ENCODE measurements at regions not wholly inside any gene's neighbourhood (a gene's known extent, or its start where the extent isn't known, plus 50 kb on each side); places are given as distances from the start of the nearest gene placed in this dataset.
A peak's percentile ranks its signal among the peaks of the same experiment; 100 is the strongest.
"Not testable (repeated sequence)": the region's sequence is repeated elsewhere in the genome, so short reads cannot be mapped to it uniquely, and the experiment has no call there.

DNA sequence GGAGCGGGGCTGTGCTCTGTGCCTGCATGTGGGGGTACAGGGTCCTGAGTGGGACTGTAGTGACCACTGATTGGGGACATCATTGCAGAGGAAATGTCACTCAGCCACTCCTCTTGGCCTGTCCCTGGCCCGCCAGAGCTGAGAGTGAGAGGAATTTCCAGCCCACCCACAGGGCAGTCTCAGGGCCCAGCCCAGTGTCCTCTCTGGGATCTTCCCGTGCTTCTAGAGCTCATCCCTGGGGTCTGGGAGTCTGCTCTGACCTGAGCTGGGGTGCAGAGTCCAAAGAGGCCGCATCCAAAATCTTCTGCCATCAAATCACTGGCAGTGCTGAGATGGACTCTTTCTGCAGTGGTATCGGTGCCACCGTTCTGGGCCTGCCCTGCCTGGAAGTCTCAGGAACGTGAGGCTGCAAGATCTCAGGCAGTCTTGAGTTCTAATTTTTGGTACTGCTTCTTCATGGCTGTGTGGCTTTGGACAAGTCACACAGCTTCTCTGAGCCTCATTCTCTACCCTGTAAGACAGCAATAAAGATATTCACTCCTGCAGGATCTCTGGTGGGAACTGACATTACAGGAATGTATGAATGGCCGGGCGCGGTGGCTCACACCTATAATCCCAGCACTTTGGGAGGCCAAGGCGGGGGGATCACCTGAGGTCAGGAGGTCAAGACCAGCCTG is 100.8 kb upstream of the TARDBP start:
- no peak for DNase-seq (ENCODE audit: low spot score)

- DNase-seq (ENCODE audit: low spot score): no peak
These were observed 100.0 kb upstream of the TARDBP start for GRCh38 chr1:10912441-10912840.

DNA sequence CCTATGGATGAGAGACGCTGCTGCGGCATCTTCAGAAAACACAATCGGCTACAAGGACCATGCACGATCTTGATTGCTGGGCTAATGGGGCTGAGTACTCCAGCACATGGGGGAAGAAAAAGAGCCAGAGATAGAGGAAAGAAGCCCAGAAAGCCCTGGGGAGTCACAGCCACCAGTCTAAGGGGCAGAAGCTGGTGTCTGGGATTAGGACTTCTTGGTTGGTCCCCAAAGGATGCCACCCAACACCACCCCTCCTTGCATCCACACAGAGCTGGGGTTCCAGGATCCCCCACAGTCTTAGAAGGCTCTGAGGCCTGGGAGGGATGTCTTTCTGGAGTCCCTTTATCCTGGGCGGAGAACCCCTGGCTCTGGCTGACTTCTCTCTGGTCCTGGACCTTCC is 98.4 kb upstream of the TARDBP start:
- DNase-seq (ENCODE audit: low spot score): no peak

DNA sequence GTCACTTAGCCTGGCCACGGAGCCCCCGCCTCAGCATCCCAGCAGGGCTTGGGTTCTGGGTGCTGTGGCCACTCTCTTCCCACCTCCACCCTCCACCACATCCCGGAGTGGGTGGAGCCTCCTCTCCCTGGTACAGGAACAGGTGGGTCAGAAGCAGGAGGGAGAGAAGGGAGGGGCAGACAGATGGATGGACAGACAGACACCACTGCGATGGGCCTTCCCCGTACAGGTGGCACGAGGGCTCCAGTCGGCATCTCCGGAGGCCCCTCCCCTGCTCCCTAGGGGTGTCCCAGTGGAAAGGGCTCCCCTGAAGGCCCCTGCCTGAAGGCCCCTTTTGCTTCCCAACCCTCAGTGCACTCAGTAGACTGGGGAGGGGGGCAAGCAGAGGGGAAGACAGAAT is 96.9 kb upstream of the TARDBP start:
- DNase-seq (ENCODE audit: low spot score): no peak

DNA sequence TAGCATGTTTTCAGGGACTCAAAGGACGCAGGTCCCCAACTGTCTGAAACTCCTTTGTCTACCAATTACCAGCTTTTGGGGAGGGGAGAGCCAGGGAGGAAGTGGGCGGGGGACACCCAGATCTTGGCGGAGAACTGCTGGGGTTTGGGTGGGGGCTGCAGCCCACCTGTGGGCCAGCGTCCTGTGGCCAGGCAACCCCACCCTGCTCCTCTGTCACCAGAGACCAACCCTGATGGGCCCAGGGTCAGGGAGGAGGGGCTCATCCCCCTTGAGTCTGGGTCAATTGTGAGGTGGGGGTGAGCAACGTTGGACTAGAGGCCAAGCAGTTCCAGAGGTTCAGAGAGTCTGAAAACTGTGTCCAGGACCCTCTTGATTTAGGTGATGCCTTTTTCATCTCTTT is 96.1 kb upstream of the TARDBP start:
- DNase-seq (ENCODE audit: low spot score): no peak

DNA sequence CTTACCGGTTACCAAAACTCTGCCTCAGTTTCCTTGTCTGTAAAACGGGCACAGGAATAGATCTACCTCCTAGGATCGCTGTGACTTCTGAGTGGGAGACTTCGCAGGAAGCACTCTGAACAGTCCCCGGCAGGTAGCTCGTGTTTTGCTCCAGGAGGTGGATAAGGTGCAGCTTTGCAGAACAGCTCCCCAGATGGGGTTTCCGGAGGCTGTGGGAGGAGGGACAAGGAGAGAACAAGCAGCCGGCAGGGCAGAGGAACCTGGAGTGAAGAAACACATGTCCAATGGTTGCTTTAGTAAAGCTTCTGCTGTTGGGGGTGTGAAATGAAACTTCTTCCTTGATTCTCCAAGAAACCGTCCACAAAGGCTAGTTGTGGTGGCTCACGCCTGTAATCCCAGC is 95.5 kb upstream of the TARDBP start:
- DNase-seq (ENCODE audit: low spot score): no peak

DNA sequence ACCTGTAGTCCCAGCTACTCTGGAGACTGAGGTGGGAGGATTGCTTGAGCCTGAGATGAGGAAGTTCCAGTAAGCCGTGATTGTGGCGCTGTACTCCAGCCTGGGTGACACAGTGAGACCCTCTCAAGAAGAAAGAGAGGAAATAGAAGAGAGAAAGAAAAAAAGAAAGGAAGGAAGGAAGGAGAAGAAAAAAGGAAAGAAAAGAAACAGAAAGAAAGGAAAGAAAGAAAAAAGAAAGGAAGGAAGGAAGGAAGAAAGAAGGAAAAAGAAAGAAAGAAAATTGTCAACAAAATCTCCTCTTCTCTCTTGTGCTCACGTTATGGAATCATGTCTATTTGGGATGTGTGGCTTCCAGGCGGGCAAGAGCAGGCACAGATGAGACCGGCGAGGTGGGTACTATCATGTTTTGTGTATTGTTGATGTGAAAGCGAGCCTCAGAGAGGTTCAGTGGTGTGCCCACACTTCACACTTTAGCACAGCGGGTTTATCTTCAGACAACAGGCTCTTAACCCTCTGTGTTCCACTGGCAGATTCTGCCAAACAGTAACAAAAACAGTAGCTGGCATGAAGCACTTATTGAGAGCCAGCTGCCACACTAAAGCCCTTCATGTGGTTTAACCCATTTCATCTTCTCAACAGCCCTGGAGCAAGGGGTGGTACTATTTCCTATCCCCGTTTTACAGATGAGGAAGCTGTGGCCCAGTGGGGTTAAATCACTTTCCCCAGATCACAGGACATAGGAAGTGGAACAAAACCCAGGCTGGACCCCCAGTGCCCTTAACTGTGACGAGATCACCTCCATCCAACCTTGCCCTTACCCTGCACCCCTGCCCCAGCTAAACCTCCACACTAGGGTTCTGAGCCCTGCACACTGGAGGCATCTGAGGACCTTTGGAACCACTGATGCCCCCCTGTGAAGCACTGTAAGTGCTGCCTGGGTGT is 94.7 kb upstream of the TARDBP start:
- peak; percentile 6 for DNase-seq (ENCODE audit: low spot score)

GRCh38 chr1:10918531-10918930 is 93.9 kb upstream of the TARDBP start:
- no peak for DNase-seq (ENCODE audit: low spot score)

DNA sequence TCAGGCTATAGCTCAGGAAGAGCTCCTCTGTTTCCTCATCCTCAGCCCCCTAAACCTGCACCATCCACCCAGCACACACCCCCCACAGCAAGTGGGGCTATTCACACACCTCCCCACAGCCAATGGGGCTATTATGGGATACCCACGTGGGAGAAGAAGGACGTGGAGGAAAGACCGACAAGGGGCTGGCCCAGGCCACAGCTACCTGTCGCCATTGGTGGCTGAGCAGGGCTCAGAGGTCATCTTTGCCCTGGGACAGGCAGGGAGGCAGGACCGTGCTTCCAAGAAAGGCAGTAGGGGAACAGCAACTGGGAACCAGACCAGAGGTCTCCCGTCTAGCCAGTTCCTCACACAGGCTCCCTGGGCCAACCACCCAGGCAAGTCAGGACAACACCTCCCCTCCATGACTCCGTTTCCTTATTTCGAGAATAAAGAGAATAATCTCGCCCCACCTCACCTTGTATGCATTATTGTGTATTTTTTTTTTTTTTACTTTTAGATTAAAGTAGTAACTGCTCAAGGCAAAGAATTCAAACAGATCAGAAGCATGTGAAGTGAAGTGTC is 92.3 kb upstream of the TARDBP start:
- no peak for DNase-seq (ENCODE audit: low spot score)

GRCh38 chr1:10922315-10923060 is 90.0 kb upstream of the TARDBP start:
- not testable (repeated sequence) for DNase-seq (ENCODE audit: low spot score)

DNA sequence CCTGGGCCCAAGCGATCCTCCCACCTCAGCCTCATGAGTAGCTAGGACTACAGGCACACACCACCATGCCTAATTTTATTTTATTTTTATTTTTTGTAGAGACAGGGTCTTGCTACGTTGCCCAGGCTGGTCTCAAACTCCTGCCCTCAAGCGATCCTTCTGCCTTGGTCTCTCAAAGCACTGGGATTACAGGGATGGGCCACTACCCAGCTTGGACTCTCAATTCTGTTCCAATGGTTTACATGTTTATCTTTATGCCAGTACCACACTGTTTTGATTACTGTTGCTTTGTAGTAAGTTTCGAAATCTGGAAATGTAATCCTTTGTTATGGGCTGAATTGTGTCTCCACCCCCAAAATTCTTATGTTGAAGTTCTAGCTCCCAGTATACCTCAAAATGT is 88.4 kb upstream of the TARDBP start:
- no peak for DNase-seq (ENCODE audit: low spot score)

GRCh38 chr1:10928654-10929053 is 83.8 kb upstream of the TARDBP start:
- no peak for DNase-seq (ENCODE audit: low spot score)

DNA sequence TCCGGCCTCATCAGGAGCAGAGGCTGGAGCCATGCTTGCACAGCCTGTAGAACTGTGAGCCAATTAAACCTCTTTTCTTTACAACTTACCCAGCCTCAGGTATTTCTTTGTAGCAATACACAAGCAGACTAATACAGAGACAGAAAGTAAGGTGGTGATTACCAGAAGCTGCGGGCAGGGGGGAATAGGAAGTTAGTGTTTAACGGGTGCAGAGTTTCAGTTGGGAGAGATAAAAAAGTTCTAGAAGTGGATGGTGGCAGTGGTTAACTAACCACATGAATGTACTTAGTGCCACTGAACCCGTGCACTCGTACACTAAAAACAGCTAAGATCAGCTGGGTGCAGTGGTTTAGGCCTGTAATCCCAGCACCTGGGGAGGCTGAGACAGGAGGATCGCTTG is 80.4 kb upstream of the TARDBP start:
- DNase-seq (ENCODE audit: low spot score): no peak

- no peak for DNase-seq (ENCODE audit: low spot score)
These were observed 78.2 kb upstream of the TARDBP start for GRCh38 chr1:10934150-10934818.

GRCh38 chr1:10935246-10935645 is 77.2 kb upstream of the TARDBP start:
- no peak for DNase-seq (ENCODE audit: low spot score)

DNA sequence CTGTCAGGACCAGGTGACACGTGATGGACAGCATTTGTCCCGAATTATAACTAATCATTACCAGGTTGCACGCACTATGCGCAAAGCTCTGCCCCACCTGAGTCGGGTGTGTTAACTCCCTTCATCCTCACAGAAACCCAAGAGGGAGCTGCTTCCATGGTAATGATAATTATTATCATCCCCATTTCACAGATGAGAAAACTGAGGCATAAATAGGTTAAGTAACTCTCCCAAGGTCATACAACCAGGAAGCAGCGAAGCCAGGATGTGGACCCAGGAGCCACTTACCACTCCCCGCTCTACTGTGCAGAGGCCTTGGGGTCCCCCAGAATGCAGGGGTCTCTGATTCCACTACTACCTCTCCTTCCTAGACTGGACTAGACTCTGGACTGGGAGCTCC is 76.7 kb upstream of the TARDBP start:
- DNase-seq (ENCODE audit: low spot score): no peak

DNA sequence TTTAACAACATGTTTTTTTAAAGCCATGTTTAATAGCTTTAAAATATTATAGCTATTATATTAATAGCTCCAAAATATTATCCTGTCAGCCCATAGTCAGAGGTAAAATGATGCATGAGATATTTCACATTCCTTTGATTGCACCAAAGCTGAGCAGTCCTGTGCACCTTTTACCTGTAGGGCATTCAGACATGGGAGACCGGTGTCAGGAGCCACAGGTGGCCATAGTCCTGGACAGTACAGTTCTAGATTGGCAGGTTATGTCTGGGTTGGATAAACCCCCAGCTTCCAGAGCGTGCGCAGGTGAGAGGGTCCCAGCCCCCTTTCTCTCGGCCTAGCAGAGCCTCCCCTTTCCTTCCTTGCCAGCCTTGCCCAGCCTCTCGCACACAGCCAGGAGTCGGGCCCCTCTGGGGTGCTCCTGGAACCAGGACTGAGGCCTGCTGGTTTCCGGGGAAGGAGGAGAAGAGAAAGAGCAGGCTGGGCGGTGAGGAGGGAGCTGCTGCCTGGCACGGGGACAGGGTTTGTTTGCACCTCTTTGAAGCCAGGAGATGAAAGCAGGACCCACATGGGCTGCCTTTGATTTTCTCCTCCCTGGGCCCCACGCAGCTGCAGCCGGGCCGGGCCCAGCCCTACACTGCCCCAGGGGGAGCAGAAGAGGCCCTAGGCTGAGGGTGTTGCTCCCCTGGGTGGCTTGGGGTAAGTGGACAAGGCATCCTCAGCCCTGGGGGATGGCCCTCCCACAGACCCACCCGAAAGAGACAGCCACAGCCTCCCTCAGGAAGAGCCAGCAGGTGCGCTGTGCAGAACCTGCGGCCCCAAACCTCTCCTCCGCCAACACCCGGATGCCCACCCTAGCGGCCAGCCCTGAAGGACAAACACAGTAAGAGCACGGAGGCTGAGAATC is 75.2 kb upstream of the TARDBP start:
- no peak for DNase-seq (ENCODE audit: low spot score)

DNA sequence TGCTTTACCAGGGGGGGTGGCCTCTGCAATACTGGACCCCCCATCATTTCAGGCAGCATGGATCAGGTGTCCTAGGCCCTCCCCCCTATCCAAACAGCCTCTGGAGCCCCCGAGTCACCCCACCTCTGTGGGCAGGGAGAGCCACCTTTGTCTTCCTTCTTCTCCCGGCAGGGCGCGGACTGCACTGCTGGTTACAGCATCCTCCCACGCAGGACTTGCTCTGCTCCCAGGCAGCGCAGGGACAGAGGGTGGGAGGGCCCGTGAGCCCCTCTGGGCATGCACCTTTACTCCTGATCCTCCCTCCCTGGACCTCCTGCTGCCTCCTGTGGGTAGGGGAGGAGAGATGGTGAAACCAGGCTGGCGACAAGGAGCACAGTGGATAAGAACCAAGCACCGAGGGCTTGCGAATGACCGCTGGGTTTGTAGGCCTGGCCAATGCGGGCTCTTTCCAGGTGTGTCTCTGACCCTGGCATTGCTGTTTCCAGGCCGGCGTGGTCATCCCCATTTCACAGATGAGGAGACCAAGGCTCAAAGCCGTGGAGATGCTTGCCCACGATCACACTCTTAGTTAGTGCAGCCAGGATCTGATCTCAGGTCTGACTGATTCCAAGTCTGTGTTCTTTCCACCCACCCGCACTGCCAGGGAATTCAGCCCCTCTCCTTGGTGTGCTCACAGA is 73.6 kb upstream of the TARDBP start:
- no peak for DNase-seq (ENCODE audit: low spot score)

DNA sequence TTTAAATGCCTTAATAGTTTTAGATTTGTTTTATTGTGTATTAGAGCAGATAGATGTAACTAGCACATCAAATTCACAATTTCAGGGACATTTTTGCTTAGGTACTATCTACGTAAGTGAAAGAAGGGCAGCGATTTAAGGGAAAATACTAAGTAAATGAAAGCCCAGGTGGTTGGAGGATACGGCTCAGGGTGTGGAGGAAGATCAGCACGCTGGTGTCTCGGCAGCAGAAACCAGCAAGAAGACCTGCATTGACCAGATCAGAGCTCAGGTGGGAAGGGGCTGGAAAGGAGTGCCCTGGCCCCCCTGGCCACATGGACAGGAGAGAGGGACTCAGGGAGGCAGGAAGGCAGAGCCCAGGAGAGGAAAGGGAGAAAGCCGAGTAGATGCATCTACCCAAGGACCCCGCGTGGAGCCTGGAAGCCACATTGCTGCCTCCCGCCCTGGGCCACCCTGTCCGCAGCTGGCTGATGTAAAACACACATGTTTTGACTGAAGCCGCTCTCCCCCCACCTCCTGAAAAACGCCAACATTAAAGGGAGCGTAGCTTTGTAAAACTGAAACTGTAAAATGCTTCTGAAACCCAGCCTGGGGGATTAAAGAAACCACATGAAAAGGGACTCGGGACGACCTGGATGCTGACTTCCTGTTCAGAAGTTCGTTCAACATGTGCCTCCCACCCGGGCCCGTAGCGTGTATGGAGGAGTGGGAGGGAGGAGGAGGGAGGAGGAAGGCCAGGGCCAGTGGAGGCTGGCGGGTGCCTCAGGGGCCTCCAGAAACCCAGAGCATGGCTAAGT is 72.6 kb upstream of the TARDBP start:
- no peak for DNase-seq (ENCODE audit: low spot score)

DNA sequence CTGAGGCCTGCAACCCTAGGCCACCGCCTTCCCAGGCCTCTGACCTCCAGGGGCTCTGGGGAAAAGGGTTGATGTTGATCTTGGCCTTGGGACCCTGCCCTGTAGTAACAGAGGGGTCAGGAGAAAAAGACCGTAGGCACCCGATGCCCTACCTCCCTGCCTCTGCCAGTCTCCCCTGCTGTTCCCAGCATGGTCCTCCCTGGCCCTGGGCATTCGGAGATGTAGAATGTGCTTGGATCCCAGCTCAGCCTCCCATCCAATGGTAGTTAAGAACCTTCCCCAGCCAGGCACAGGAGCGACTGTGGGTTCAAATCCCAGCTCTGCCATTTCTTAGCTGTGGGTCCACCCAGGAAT is 72.0 kb upstream of the TARDBP start:
- no peak for DNase-seq (ENCODE audit: low spot score)

All from CD4-positive, alpha-beta T cell treated with Interleukin-15 for 4 hours (primary cell).